8988T (cell line): ENCODE measurements at regions not wholly inside any gene's neighbourhood (a gene's known extent, or its start where the extent isn't known, plus 50 kb on each side); places are given as distances from the start of the nearest gene placed in this dataset.

Experiments used
- DNase-seq: peaks from one replicate; pipeline ENCODE4 v3.0.0; 2011

- DNase-seq: no peak
These were observed 707.8 kb upstream of the LMCD1 start for GRCh38 chr3:7793786-7794185.

- DNase-seq: no peak
These were observed 703.3 kb upstream of the LMCD1 start for GRCh38 chr3:7798276-7798675.

- no peak for DNase-seq
These were observed 701.4 kb upstream of the LMCD1 start for GRCh38 chr3:7800006-7800780.

- no peak for DNase-seq
These were observed 689.1 kb upstream of the LMCD1 start for GRCh38 chr3:7812490-7812889.

GRCh38 chr3:7813365-7813764, 688.3 kb upstream of the LMCD1 start:
- no peak for DNase-seq

- DNase-seq: no peak
These were observed 684.4 kb upstream of the LMCD1 start for GRCh38 chr3:7817239-7817638.

- DNase-seq: no peak
These were observed 680.7 kb upstream of the LMCD1 start for GRCh38 chr3:7820969-7821368.

- no peak for DNase-seq
These were observed 679.8 kb upstream of the LMCD1 start for GRCh38 chr3:7821858-7822257.

GRCh38 chr3:7841451-7841850, 660.2 kb upstream of the LMCD1 start:
- no peak for DNase-seq

GRCh38 chr3:7843441-7843840, 658.2 kb upstream of the LMCD1 start:
- DNase-seq: no peak

- no peak for DNase-seq
These were observed 654.6 kb upstream of the LMCD1 start for GRCh38 chr3:7847021-7847420.

- no peak for DNase-seq
These were observed 654.1 kb upstream of the LMCD1 start for GRCh38 chr3:7847521-7847920.

- no peak for DNase-seq
These were observed 647.4 kb upstream of the LMCD1 start for GRCh38 chr3:7854266-7854665.

- no peak for DNase-seq
These were observed 646.9 kb upstream of the LMCD1 start for GRCh38 chr3:7854721-7855120.

GRCh38 chr3:7865611-7866010, 636.0 kb upstream of the LMCD1 start:
- no peak for DNase-seq

- no peak for DNase-seq
These were observed 634.0 kb upstream of the LMCD1 start for GRCh38 chr3:7867587-7867986.

- no peak for DNase-seq
These were observed 630.5 kb upstream of the LMCD1 start for GRCh38 chr3:7871003-7871560.

- no peak for DNase-seq
These were observed 627.5 kb upstream of the LMCD1 start for GRCh38 chr3:7874116-7874515.

- no peak for DNase-seq
These were observed 625.7 kb upstream of the LMCD1 start for GRCh38 chr3:7875925-7876324.

GRCh38 chr3:7876741-7877297, 624.8 kb upstream of the LMCD1 start:
- DNase-seq: no peak

- DNase-seq: no peak
These were observed 624.3 kb upstream of the LMCD1 start for GRCh38 chr3:7877312-7877711.

GRCh38 chr3:7879572-7879971, 622.1 kb upstream of the LMCD1 start:
- DNase-seq: no peak

- no peak for DNase-seq
These were observed 619.7 kb upstream of the LMCD1 start for GRCh38 chr3:7881946-7882345.

- DNase-seq: no peak
These were observed 604.0 kb upstream of the LMCD1 start for GRCh38 chr3:7897655-7898054.

GRCh38 chr3:7913283-7913682, 588.3 kb upstream of the LMCD1 start:
- DNase-seq: no peak
